GM12872 (cell line): ENCODE measurements at regions not wholly inside any gene's neighbourhood (a gene's known extent, or its start where the extent isn't known, plus 50 kb on each side); places are given as distances from the start of the nearest gene placed in this dataset.

Experiments used
- CTCF ChIP-seq: IDR thresholded peaks from 3 replicates; pipeline ENCODE4 v1.5.1; 2011; ENCODE audit warnings: low read depth, mild to moderate bottlenecking, low read length, moderate library complexity; ENCODE audit not compliant: insufficient read depth

- no peak for TF ChIP-seq CTCF
These were observed 146.3 kb downstream of the OTUD1 start for GRCh38 chr10:23585186-23585585.

- no peak for TF ChIP-seq CTCF
These were observed 146.8 kb downstream of the OTUD1 start for GRCh38 chr10:23585666-23586065.

GRCh38 chr10:23604613-23605012, 165.7 kb downstream of the OTUD1 start:
- TF ChIP-seq CTCF: no peak

- TF ChIP-seq CTCF: no peak
These were observed 167.6 kb downstream of the OTUD1 start for GRCh38 chr10:23606456-23606855.

GRCh38 chr10:23608926-23609325, 170.1 kb downstream of the OTUD1 start:
- TF ChIP-seq CTCF: no peak

- no peak for TF ChIP-seq CTCF
These were observed 171.9 kb downstream of the OTUD1 start for GRCh38 chr10:23610626-23611307.

- TF ChIP-seq CTCF: no peak
These were observed 172.6 kb downstream of the OTUD1 start for GRCh38 chr10:23611308-23612029.
